SK-N-MC (cell line): ENCODE measurements at regions not wholly inside any gene's neighbourhood (a gene's known extent, or its start where the extent isn't known, plus 50 kb on each side); places are given as distances from the start of the nearest gene placed in this dataset.

ENCODE experiments used
- EZH2 ChIP-seq: fragments of 200-600 bp; sonication (generic); IDR thresholded peaks from one replicate; pipeline ENCODE4 v1.6.1; 2017; ENCODE audit warnings: antibody characterized with exemption
- FOXP2 ChIP-seq: optimal IDR thresholded peaks from 2 replicates; pipeline ENCODE3; 2011; ENCODE audit warnings: mild to moderate bottlenecking, moderate library complexity; ENCODE audit not compliant: insufficient read depth; ENCODE audit errors: extremely low read length, control extremely low read depth
- POLR2AphosphoS5 ChIP-seq: IDR thresholded peaks from 2 replicates; pipeline ENCODE4 v1.6.1; 2012; ENCODE audit warnings: mild to moderate bottlenecking, low read depth, low read length, borderline replicate concordance

DNA sequence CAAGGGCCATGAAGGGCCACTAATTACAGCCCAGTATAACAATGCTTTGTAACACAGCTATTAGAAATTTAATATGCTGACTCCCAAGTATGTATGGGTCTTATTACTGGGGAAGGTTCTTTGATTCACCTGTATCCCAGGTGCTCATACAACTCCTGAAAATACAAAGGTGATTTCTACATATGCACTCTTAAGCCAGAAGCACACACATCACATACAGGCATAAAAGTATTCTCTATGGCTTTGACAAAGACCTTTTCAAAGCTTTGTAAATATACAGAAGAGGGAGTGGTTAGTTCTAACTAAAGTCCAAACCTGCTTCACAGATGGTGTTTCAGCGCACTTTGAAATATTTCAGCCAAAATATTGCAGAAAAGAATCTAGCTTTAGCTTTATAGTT is 191.5 kb downstream of the SNCA start:
- TF ChIP-seq POLR2AphosphoS5 = no peak
- no peak for TF ChIP-seq EZH2
- TF ChIP-seq FOXP2 = no peak
